ENCODE measurements at regions not wholly inside any gene's neighbourhood (a gene's known extent, or its start where the extent isn't known, plus 50 kb on each side); places are given as distances from the start of the nearest gene placed in this dataset.

GRCh38 chr3:74709951-74710350 lies 95.5 kb upstream of the CNTN3 start:
- H3K4me3 Mint-ChIP-seq = no peak overlapping the region
- no peak for DNase-seq (ENCODE audit: low read depth, low spot score)
- TF ChIP-seq CTCF (conservative IDR thresholded peaks at IDR 0.05) = no peak
- no peaks in the 10 kb centered on the region for H3K36me3 Mint-ChIP-seq (ENCODE audit: low read depth)
- H3K27ac Mint-ChIP-seq (ENCODE audit: unreplicated experiment) = no peak overlapping the region
- peaks cover 6% of the 10 kb centered on the region for H3K27me3 Mint-ChIP-seq (ENCODE audit: low read depth)
- H3K4me1 Mint-ChIP-seq = no peaks in the 10 kb centered on the region
- H3K9me3 Mint-ChIP-seq = no peaks in the 10 kb centered on the region

GRCh38 chr3:74693696-74694393 lies 79.4 kb upstream of the CNTN3 start:
- DNase-seq (ENCODE audit: low read depth, low spot score) = no peak
- no peaks in the 10 kb centered on the region for H3K36me3 Mint-ChIP-seq (ENCODE audit: low read depth)
- peaks cover 2% of the 10 kb centered on the region for H3K27me3 Mint-ChIP-seq (ENCODE audit: low read depth)
- H3K4me1 Mint-ChIP-seq = peaks cover 4% of the 10 kb centered on the region
- H3K4me3 Mint-ChIP-seq = no peak overlapping the region
- H3K27ac Mint-ChIP-seq (ENCODE audit: unreplicated experiment) = no peak overlapping the region
- no peak for TF ChIP-seq CTCF (conservative IDR thresholded peaks at IDR 0.05)
- H3K9me3 Mint-ChIP-seq = no peaks in the 10 kb centered on the region

- peaks cover 4% of the 10 kb centered on the region for H3K4me1 Mint-ChIP-seq
- no peak for DNase-seq (ENCODE audit: low read depth, low spot score)
- TF ChIP-seq CTCF (conservative IDR thresholded peaks at IDR 0.05) = no peak
- peaks cover 1% of the 10 kb centered on the region for H3K27me3 Mint-ChIP-seq (ENCODE audit: low read depth)
- H3K36me3 Mint-ChIP-seq (ENCODE audit: low read depth) = no peaks in the 10 kb centered on the region
- no peaks in the 10 kb centered on the region for H3K9me3 Mint-ChIP-seq
- H3K4me3 Mint-ChIP-seq = no peak overlapping the region
- no peak overlapping the region for H3K27ac Mint-ChIP-seq (ENCODE audit: unreplicated experiment)
Observed at GRCh38 chr3:74693251-74693650, 78.8 kb upstream of the CNTN3 start.

GRCh38 chr3:74691946-74692345 lies 77.5 kb upstream of the CNTN3 start:
- H3K4me1 Mint-ChIP-seq = peaks cover 4% of the 10 kb centered on the region
- H3K9me3 Mint-ChIP-seq = peaks cover 3% of the 10 kb centered on the region
- H3K27ac Mint-ChIP-seq (ENCODE audit: unreplicated experiment) = no peak overlapping the region
- no peak overlapping the region for H3K4me3 Mint-ChIP-seq
- no peak for TF ChIP-seq CTCF (conservative IDR thresholded peaks at IDR 0.05)
- no peaks in the 10 kb centered on the region for H3K36me3 Mint-ChIP-seq (ENCODE audit: low read depth)
- no peaks in the 10 kb centered on the region for H3K27me3 Mint-ChIP-seq (ENCODE audit: low read depth)
- no peak for DNase-seq (ENCODE audit: low read depth, low spot score)

GRCh38 chr3:74673326-74673725 lies 58.9 kb upstream of the CNTN3 start:
- Mint-ChIP-seq H3K27ac (ENCODE audit: unreplicated experiment) (no peak overlapping the region), H3K36me3 (ENCODE audit: low read depth) (no peaks in the 10 kb centered on the region)

More at GRCh38 chr3:74673326-74673725, 58.9 kb upstream of the CNTN3 start:
- no peak overlapping the region for H3K4me3 Mint-ChIP-seq
- no peaks in the 10 kb centered on the region for H3K4me1 Mint-ChIP-seq
- no peaks in the 10 kb centered on the region for H3K9me3 Mint-ChIP-seq
- no peaks in the 10 kb centered on the region for H3K27me3 Mint-ChIP-seq (ENCODE audit: low read depth)
- no peak for DNase-seq (ENCODE audit: low read depth, low spot score)
- TF ChIP-seq CTCF (conservative IDR thresholded peaks at IDR 0.05) = no peak
